IMR-90 (cell line): ENCODE measurements at regions not wholly inside any gene's neighbourhood (a gene's known extent, or its start where the extent isn't known, plus 50 kb on each side); places are given as distances from the start of the nearest gene placed in this dataset.

Experiments
- ATAC-seq: fragments of 200-7000 bp; cut with Tn5 transposase; 2 replicates; pipeline ENCODE4 v1.9.1; 2020; ENCODE audit warnings: low read depth, mild to moderate bottlenecking, moderate library complexity
- BruUV-seq: library from RNA; stranded (reverse); fragments of 400-500 nt; replicated peaks from 2 replicates; lab custom pipeline; 2021; lab: Mats Ljungman, UMichigan
- CTCF ChIA-PET: fragments of 300-600 bp; formaldehyde crosslinking; extraction: SDS; loops from one replicate; lab custom pipeline; 2021; ENCODE audit warnings: antibody characterized with exemption; lab: Yijun Ruan, JAX
- POLR2A ChIA-PET: fragments of 300-600 bp; sonication (Branson Sonifier 250); formaldehyde crosslinking; loops from one replicate; lab custom pipeline; 2022; ENCODE audit warnings: antibody characterized with exemption; ENCODE audit not compliant: unreplicated experiment; lab: Charles Lee
- DNase-seq: peaks from one replicate; pipeline ENCODE4 v3.0.0; 2013
- H2AFZ ChIP-seq: replicated peaks from 2 replicates; pipeline ENCODE3; 2013; ENCODE audit warnings: low read length, mild to moderate bottlenecking; ENCODE audit not compliant: poor library complexity
- H2AK5ac ChIP-seq: 2 replicates; pipeline ENCODE4 v1.6.1; 2013; ENCODE audit warnings: low read depth, low read length, inconsistent platforms
- H2AK9ac ChIP-seq: replicated peaks from 2 replicates; pipeline ENCODE3; 2013; ENCODE audit warnings: mild to moderate bottlenecking, low read depth, low read length, moderate library complexity; ENCODE audit not compliant: poor library complexity
- H2BK120ac ChIP-seq: 2 replicates; pipeline ENCODE4 v1.6.1; 2013; ENCODE audit warnings: low read depth, low read length, inconsistent platforms
- H2BK15ac ChIP-seq: 3 replicates; pipeline ENCODE4 v1.6.1; 2013; ENCODE audit warnings: low read depth, low read length, inconsistent platforms
- H2BK20ac ChIP-seq: 2 replicates; pipeline ENCODE4 v1.6.1; 2013; ENCODE audit warnings: low read depth, mild to moderate bottlenecking, inconsistent platforms, low read length, moderate library complexity
- H2BK5ac ChIP-seq: 2 replicates; pipeline ENCODE4 v1.6.1; 2013; ENCODE audit warnings: mild to moderate bottlenecking, low read depth, low read length, inconsistent platforms; ENCODE audit not compliant: poor library complexity, severe bottlenecking
- H3K14ac ChIP-seq: replicated peaks from 2 replicates; pipeline ENCODE4 v1.6.1; 2013; ENCODE audit warnings: low read depth, low read length, inconsistent platforms
- H3K18ac ChIP-seq: 2 replicates; pipeline ENCODE4 v1.6.1; 2013; ENCODE audit warnings: low read depth, low read length, control low read depth
- H3K23ac ChIP-seq: 2 replicates; pipeline ENCODE4 v1.6.1; 2013; ENCODE audit warnings: low read depth, low read length, inconsistent platforms
- H3K27ac ChIP-seq: 2 replicates; pipeline ENCODE4 v1.5.1; 2013; ENCODE audit warnings: mild to moderate bottlenecking, control low read depth, low read length; ENCODE audit not compliant: insufficient read depth
- H3K27me3 ChIP-seq: 2 replicates; pipeline ENCODE4 v1.6.1; 2013; ENCODE audit warnings: low read length; ENCODE audit not compliant: control insufficient read depth, insufficient read depth
- H3K36me3 ChIP-seq: 2 replicates; pipeline ENCODE4 v1.6.1; 2013; ENCODE audit warnings: low read length, mixed read lengths; ENCODE audit not compliant: control insufficient read depth, insufficient read depth
- H3K4ac ChIP-seq: 2 replicates; pipeline ENCODE4 v1.6.1; 2013; ENCODE audit warnings: low read depth, low read length, inconsistent platforms
- H3K4me1 ChIP-seq: 2 replicates; pipeline ENCODE4 v1.6.1; 2013; ENCODE audit warnings: low read length, mixed read lengths; ENCODE audit not compliant: control insufficient read depth, insufficient read depth
- H3K4me2 ChIP-seq: 2 replicates; pipeline ENCODE4 v1.6.1; 2013; ENCODE audit warnings: low read depth, mild to moderate bottlenecking, control low read depth, low read length, moderate library complexity
- H3K4me3 ChIP-seq: 2 replicates; pipeline ENCODE4 v1.5.1; 2013; ENCODE audit warnings: low read depth, mild to moderate bottlenecking, control low read depth, low read length, moderate library complexity; ENCODE audit not compliant: insufficient read depth
- H3K56ac ChIP-seq: 2 replicates; pipeline ENCODE4 v1.6.1; 2013; ENCODE audit warnings: low read length, inconsistent platforms; ENCODE audit not compliant: insufficient read depth; ENCODE audit errors: extremely low read depth
- H3K79me1 ChIP-seq, 2 experiments: 2 replicates each; pipeline ENCODE4 v1.6.1; 2013; ENCODE audit warnings: low read length in 2 of 2, inconsistent platforms in 1 of 2, low read depth in 1 of 2
- H3K9ac ChIP-seq: 2 replicates; pipeline ENCODE4 v1.6.1; 2013; ENCODE audit warnings: low read depth, low read length, control low read depth
- H3K9me1 ChIP-seq: 2 replicates; pipeline ENCODE4 v1.6.1; 2013; ENCODE audit warnings: low read length, inconsistent platforms; ENCODE audit not compliant: insufficient read depth
- H3K9me3 ChIP-seq: 2 replicates; pipeline ENCODE4 v1.6.1; 2013; ENCODE audit warnings: low read length; ENCODE audit not compliant: control insufficient read depth, insufficient read depth
- H4K20me1 ChIP-seq: 2 replicates; pipeline ENCODE4 v1.6.1; 2013; ENCODE audit warnings: low read length, inconsistent platforms; ENCODE audit not compliant: insufficient read depth
- H4K5ac ChIP-seq: 2 replicates; pipeline ENCODE4 v1.6.1; 2013; ENCODE audit warnings: mild to moderate bottlenecking, low read depth, low read length, control low read depth
- H4K8ac ChIP-seq, 2 experiments: 2 replicates each; pipeline ENCODE4 v1.6.1; 2013; ENCODE audit warnings: low read depth in 2 of 2, low read length in 2 of 2, control low read depth in 1 of 2, inconsistent platforms in 1 of 2
- H4K91ac ChIP-seq: 2 replicates; pipeline ENCODE4 v1.6.1; 2013; ENCODE audit warnings: low read depth, low read length, inconsistent platforms; ENCODE audit not compliant: insufficient read depth
- CHD1 ChIP-seq: IDR thresholded peaks from 2 replicates; pipeline ENCODE4 v1.6.1; 2012; ENCODE audit warnings: low read depth, low read length, improper control_type of control experiment
- FOS ChIP-seq: fragments of 150-350 bp; IDR thresholded peaks from 2 replicates; pipeline ENCODE4 v1.6.1; 2016; ENCODE audit warnings: low read depth, low read length
- MAZ ChIP-seq: IDR thresholded peaks from 2 replicates; pipeline ENCODE4 v1.6.1; 2012; ENCODE audit warnings: low read depth, mild to moderate bottlenecking, low read length, improper control_type of control experiment, moderate library complexity, borderline replicate concordance
- NFE2L2 ChIP-seq: fragments of 150-350 bp; IDR thresholded peaks from 2 replicates; pipeline ENCODE4 v1.6.1; 2016; ENCODE audit warnings: low read depth, mild to moderate bottlenecking, low read length
- WGBS, 2 experiments: methylation state at CpG; one replicate each; pipeline versions ENCODE4 v1.1.5 to v1.1.7; 2013; ENCODE audit warnings: missing lambda C conversion rate in 2 of 2; ENCODE audit not compliant: insufficient read length in 1 of 2; ENCODE audit errors: extremely low coverage in 2 of 2; 5-methylcytosine and 5-hydroxymethylcytosine counted together
- dilution Hi-C: fragments of 300-500 bp; cut with HindIII; formaldehyde crosslinking; loops from one replicate; pipeline ENCODE4 v1.14.3; 2018; ENCODE audit warnings: low sequenced_read_pairs; ENCODE audit not compliant: unreplicated experiment
- in situ Hi-C: fragments of 300-500 bp; cut with MboI; formaldehyde crosslinking; loops from 3 replicates; pipeline ENCODE4 v1.14.3; 2019; ENCODE audit warnings: low sequenced_read_pairs, inconsistent platforms, mixed read lengths
- intact Hi-C: fragments of 100-400 bp; cut with micrococcal nuclease; formaldehyde crosslinking; loops from 2 replicates; pipeline ENCODE4 v1.10.0; 2022
- TF ChIP-seq, protein P1 (sequence below): fragments of 150-350 bp; IDR thresholded peaks from 2 replicates; pipeline ENCODE4 v1.6.1; 2017; ENCODE audit warnings: mild to moderate bottlenecking, antibody characterized with exemption, low read length, low read depth

- BruUV-seq = no TSS peak
- CTCF ChIA-PET = interaction anchor here (0.6 to 1.6 kb wide), 2 partner anchors 9 to 411 kb away, joined by 3 to 5 read pairs; no protein-coding TSS in a partner anchor
These were observed 198.6 kb downstream of the TFCP2L1 start for GRCh38 chr2:121086450-121086849.

More at GRCh38 chr2:121086450-121086849, 198.6 kb downstream of the TFCP2L1 start:
- Histone ChIP-seq H3K56ac (no peak overlapping the region), H2BK120ac (no peak overlapping the region), H3K9me1 (no peaks in the 10 kb centered on the region), H2AK5ac (no peak overlapping the region), H3K79me1 (no peaks in the 10 kb centered on the region), H2AFZ (peak overlapping the region; percentile 15), H2BK5ac (no peak overlapping the region), H4K5ac (no peak overlapping the region), H3K27me3 (peaks cover 65% of the 10 kb centered on the region), H4K91ac (no peak overlapping the region), H3K14ac (no peak overlapping the region), H3K18ac (no peak overlapping the region), H4K8ac (no peak overlapping the region), H4K20me1 (no peaks in the 10 kb centered on the region), H2BK20ac (no peak overlapping the region), H3K9ac (no peak overlapping the region), H2AK9ac (no peak overlapping the region), H3K4ac (no peak overlapping the region), H3K27ac (no peak overlapping the region), H2BK15ac (no peak overlapping the region), H3K23ac (no peak overlapping the region), H3K4me3 (no peak overlapping the region), H3K36me3 (no peaks in the 10 kb centered on the region), H3K9me3 (no peaks in the 10 kb centered on the region), H3K4me2 (no peak overlapping the region), H3K4me1 (no peaks in the 10 kb centered on the region; the same call in 1 of the 2 replicates)
- ATAC-seq (no peak), DNase-seq (no peak)
- dilution Hi-C loops (no loop called here), in situ Hi-C loops (loop anchor here (25.0 kb wide), 2 partner anchors 451 to 651 kb away; partner anchors contain the start of genes NIFK and RNU4ATAC), intact Hi-C loops (no loop called here)
- POLR2A ChIA-PET = no interaction called here
- TF ChIP-seq MAZ (no peak), NFE2L2 (no peak), CHD1 (no peak), FOS (no peak)
- TF ChIP-seq, protein P1, sequence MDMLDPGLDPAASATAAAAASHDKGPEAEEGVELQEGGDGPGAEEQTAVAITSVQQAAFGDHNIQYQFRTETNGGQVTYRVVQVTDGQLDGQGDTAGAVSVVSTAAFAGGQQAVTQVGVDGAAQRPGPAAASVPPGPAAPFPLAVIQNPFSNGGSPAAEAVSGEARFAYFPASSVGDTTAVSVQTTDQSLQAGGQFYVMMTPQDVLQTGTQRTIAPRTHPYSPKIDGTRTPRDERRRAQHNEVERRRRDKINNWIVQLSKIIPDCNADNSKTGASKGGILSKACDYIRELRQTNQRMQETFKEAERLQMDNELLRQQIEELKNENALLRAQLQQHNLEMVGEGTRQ = no peak
- 82% methylated on average over 8 of the region's 12 CpGs; no CpG with 5 or more reads in 1 of the 2 experiments for WGBS, 2 experiments
